Ishikawa (cell line): ENCODE measurements at regions not wholly inside any gene's neighbourhood (a gene's known extent, or its start where the extent isn't known, plus 50 kb on each side); places are given as distances from the start of the nearest gene placed in this dataset.

Source experiments
- CEBPB ChIP-seq: IDR thresholded peaks from 2 replicates; pipeline ENCODE4 v1.6.1; 2012
- CREB1 ChIP-seq: IDR thresholded peaks from 2 replicates; pipeline ENCODE4 v1.6.1; 2012; ENCODE audit warnings: low read depth
- EGR1 ChIP-seq: IDR thresholded peaks from 2 replicates; pipeline ENCODE4 v1.6.1; 2012
- EP300 ChIP-seq: IDR thresholded peaks from 2 replicates; pipeline ENCODE4 v1.6.1; 2012; ENCODE audit warnings: borderline replicate concordance
- FOXM1 ChIP-seq: IDR thresholded peaks from 2 replicates; pipeline ENCODE4 v1.6.1; 2012; ENCODE audit warnings: low read depth, borderline replicate concordance
- TAF1 ChIP-seq: IDR thresholded peaks from 2 replicates; pipeline ENCODE4 v1.6.1; 2012; ENCODE audit warnings: low read depth, mild to moderate bottlenecking
- TEAD4 ChIP-seq: IDR thresholded peaks from 2 replicates; pipeline ENCODE4 v1.6.1; 2012
- YY1 ChIP-seq: IDR thresholded peaks from 2 replicates; pipeline ENCODE4 v1.6.1; 2012; ENCODE audit warnings: low read depth
- TF ChIP-seq, protein P1 (sequence below): IDR thresholded peaks from 2 replicates; pipeline ENCODE4 v1.6.1; 2012
- TF ChIP-seq, protein P2 (sequence below): IDR thresholded peaks from 2 replicates; pipeline ENCODE4 v1.6.1; 2012; ENCODE audit warnings: low read depth, mild to moderate bottlenecking

GRCh38 chr9:38200431-38200830, 131.4 kb upstream of the SHB start:
- TF ChIP-seq TEAD4: no peak
- TF ChIP-seq EGR1: no peak
- TF ChIP-seq CEBPB: no peak
- TF ChIP-seq EP300: no peak
- TF ChIP-seq CREB1: no peak
- TF ChIP-seq, protein P1, sequence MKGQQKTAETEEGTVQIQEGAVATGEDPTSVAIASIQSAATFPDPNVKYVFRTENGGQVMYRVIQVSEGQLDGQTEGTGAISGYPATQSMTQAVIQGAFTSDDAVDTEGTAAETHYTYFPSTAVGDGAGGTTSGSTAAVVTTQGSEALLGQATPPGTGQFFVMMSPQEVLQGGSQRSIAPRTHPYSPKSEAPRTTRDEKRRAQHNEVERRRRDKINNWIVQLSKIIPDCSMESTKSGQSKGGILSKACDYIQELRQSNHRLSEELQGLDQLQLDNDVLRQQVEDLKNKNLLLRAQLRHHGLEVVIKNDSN: no peak
- TF ChIP-seq TAF1: no peak
- no peak for TF ChIP-seq YY1
- TF ChIP-seq, protein P2, sequence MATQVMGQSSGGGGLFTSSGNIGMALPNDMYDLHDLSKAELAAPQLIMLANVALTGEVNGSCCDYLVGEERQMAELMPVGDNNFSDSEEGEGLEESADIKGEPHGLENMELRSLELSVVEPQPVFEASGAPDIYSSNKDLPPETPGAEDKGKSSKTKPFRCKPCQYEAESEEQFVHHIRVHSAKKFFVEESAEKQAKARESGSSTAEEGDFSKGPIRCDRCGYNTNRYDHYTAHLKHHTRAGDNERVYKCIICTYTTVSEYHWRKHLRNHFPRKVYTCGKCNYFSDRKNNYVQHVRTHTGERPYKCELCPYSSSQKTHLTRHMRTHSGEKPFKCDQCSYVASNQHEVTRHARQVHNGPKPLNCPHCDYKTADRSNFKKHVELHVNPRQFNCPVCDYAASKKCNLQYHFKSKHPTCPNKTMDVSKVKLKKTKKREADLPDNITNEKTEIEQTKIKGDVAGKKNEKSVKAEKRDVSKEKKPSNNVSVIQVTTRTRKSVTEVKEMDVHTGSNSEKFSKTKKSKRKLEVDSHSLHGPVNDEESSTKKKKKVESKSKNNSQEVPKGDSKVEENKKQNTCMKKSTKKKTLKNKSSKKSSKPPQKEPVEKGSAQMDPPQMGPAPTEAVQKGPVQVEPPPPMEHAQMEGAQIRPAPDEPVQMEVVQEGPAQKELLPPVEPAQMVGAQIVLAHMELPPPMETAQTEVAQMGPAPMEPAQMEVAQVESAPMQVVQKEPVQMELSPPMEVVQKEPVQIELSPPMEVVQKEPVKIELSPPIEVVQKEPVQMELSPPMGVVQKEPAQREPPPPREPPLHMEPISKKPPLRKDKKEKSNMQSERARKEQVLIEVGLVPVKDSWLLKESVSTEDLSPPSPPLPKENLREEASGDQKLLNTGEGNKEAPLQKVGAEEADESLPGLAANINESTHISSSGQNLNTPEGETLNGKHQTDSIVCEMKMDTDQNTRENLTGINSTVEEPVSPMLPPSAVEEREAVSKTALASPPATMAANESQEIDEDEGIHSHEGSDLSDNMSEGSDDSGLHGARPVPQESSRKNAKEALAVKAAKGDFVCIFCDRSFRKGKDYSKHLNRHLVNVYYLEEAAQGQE: no peak
- TF ChIP-seq FOXM1: no peak
